ENCODE measurements at regions not wholly inside any gene's neighbourhood (a gene's known extent, or its start where the extent isn't known, plus 50 kb on each side); places are given as distances from the start of the nearest gene placed in this dataset.
A peak's percentile ranks its signal among the peaks of the same experiment; 100 is the strongest.
"Not testable (repeated sequence)": the region's sequence is repeated elsewhere in the genome, so short reads cannot be mapped to it uniquely, and the experiment has no call there.

GRCh38 chr17:73901661-73902415 is 257.6 kb upstream of the SDK2 start:
- Mint-ChIP-seq H3K4me3 (peak overlapping the region; percentile 65), H3K27ac (no peak overlapping the region), H3K27me3 (peaks cover 39% of the 10 kb centered on the region), H3K9me3 (no peaks in the 10 kb centered on the region), H3K4me1 (peaks cover 4% of the 10 kb centered on the region), H3K36me3 (ENCODE audit: low read depth) (no peaks in the 10 kb centered on the region)
- no peak for DNase-seq
- ChIA-PET POLR2A (no interaction called here), CTCF (interaction anchor here (0.6 kb wide), 1 partner anchor 401 kb away, joined by 5 read pairs; no protein-coding TSS in a partner anchor)

- Mint-ChIP-seq H3K4me3 (no peak overlapping the region), H3K4me1 (peaks cover 4% of the 10 kb centered on the region), H3K36me3 (ENCODE audit: low read depth) (no peaks in the 10 kb centered on the region), H3K27ac (no peak overlapping the region), H3K27me3 (peaks cover 37% of the 10 kb centered on the region), H3K9me3 (no peaks in the 10 kb centered on the region)
- ChIA-PET POLR2A (no interaction called here), CTCF (interaction anchor here (0.6 to 1.3 kb wide), 2 partner anchors 54 to 401 kb away, joined by 3 to 5 read pairs; no protein-coding TSS in a partner anchor)
- no peak for DNase-seq
These were observed 258.4 kb upstream of the SDK2 start for GRCh38 chr17:73902416-73903181.

GRCh38 chr17:73906896-73907870 is 262.9 kb upstream of the SDK2 start:
- POLR2A ChIA-PET = no interaction called here
- H3K36me3 Mint-ChIP-seq (ENCODE audit: low read depth) = no peaks in the 10 kb centered on the region

GRCh38 chr17:73909186-73909585 is 264.9 kb upstream of the SDK2 start:
- H3K36me3 Mint-ChIP-seq (ENCODE audit: low read depth) = no peaks in the 10 kb centered on the region

More at GRCh38 chr17:73906896-73907870, 262.9 kb upstream of the SDK2 start:
- no peaks in the 10 kb centered on the region for H3K9me3 Mint-ChIP-seq
- H3K27ac Mint-ChIP-seq = no peak overlapping the region
- DNase-seq = no peak
- peaks cover 22% of the 10 kb centered on the region for H3K27me3 Mint-ChIP-seq
- H3K4me1 Mint-ChIP-seq = no peaks in the 10 kb centered on the region
- H3K4me3 Mint-ChIP-seq = no peak overlapping the region
- CTCF ChIA-PET = no interaction called here

GRCh38 chr17:73910206-73910605 is 266.0 kb upstream of the SDK2 start:
- POLR2A ChIA-PET = no interaction called here
- peaks cover 3% of the 10 kb centered on the region for H3K9me3 Mint-ChIP-seq

More at GRCh38 chr17:73909186-73909585, 264.9 kb upstream of the SDK2 start:
- Mint-ChIP-seq H3K27ac (no peak overlapping the region), H3K4me1 (no peaks in the 10 kb centered on the region), H3K4me3 (no peak overlapping the region), H3K9me3 (no peaks in the 10 kb centered on the region), H3K27me3 (peaks cover 11% of the 10 kb centered on the region)
- DNase-seq = no peak
- ChIA-PET CTCF (no interaction called here), POLR2A (no interaction called here)

GRCh38 chr17:73910821-73911515 is 266.7 kb upstream of the SDK2 start:
- POLR2A ChIA-PET = no interaction called here

More at GRCh38 chr17:73910206-73910605, 266.0 kb upstream of the SDK2 start:
- no peaks in the 10 kb centered on the region for H3K4me1 Mint-ChIP-seq
- H3K4me3 Mint-ChIP-seq = no peak overlapping the region
- CTCF ChIA-PET = no interaction called here
- peaks cover 11% of the 10 kb centered on the region for H3K27me3 Mint-ChIP-seq
- no peak overlapping the region for H3K27ac Mint-ChIP-seq
- DNase-seq = no peak
- H3K36me3 Mint-ChIP-seq (ENCODE audit: low read depth) = no peaks in the 10 kb centered on the region

GRCh38 chr17:73911726-73912372 is 267.6 kb upstream of the SDK2 start:
- ChIA-PET CTCF (no interaction called here), POLR2A (no interaction called here)
- no peak overlapping the region for H3K4me3 Mint-ChIP-seq
- peaks cover 11% of the 10 kb centered on the region for H3K27me3 Mint-ChIP-seq
- H3K27ac Mint-ChIP-seq = no peak overlapping the region
- H3K36me3 Mint-ChIP-seq (ENCODE audit: low read depth) = no peaks in the 10 kb centered on the region
- DNase-seq = no peak
- no peaks in the 10 kb centered on the region for H3K4me1 Mint-ChIP-seq
- H3K9me3 Mint-ChIP-seq = peaks cover 4% of the 10 kb centered on the region

More at GRCh38 chr17:73910821-73911515, 266.7 kb upstream of the SDK2 start:
- Mint-ChIP-seq H3K4me1 (no peaks in the 10 kb centered on the region), H3K27me3 (peaks cover 12% of the 10 kb centered on the region), H3K4me3 (no peak overlapping the region), H3K9me3 (peaks cover 4% of the 10 kb centered on the region), H3K27ac (no peak overlapping the region), H3K36me3 (ENCODE audit: low read depth) (no peaks in the 10 kb centered on the region)
- CTCF ChIA-PET = no interaction called here
- no peak for DNase-seq

- peaks cover 4% of the 10 kb centered on the region for H3K9me3 Mint-ChIP-seq
- POLR2A ChIA-PET = no interaction called here
- CTCF ChIA-PET = no interaction called here
- H3K4me1 Mint-ChIP-seq = no peaks in the 10 kb centered on the region
- DNase-seq = no peak
- H3K4me3 Mint-ChIP-seq = no peak overlapping the region
- no peaks in the 10 kb centered on the region for H3K36me3 Mint-ChIP-seq (ENCODE audit: low read depth)
- H3K27ac Mint-ChIP-seq = no peak overlapping the region
- H3K27me3 Mint-ChIP-seq = peaks cover 13% of the 10 kb centered on the region
These were observed 268.1 kb upstream of the SDK2 start for GRCh38 chr17:73912373-73912746.

GRCh38 chr17:73914536-73915274 is 270.5 kb upstream of the SDK2 start:
- ChIA-PET POLR2A (no interaction called here), CTCF (no interaction called here)
- Mint-ChIP-seq H3K27me3 (peaks cover 22% of the 10 kb centered on the region), H3K36me3 (ENCODE audit: low read depth) (no peaks in the 10 kb centered on the region), H3K27ac (no peak overlapping the region), H3K4me3 (no peak overlapping the region), H3K4me1 (no peaks in the 10 kb centered on the region), H3K9me3 (peaks cover 4% of the 10 kb centered on the region)
- DNase-seq = no peak

GRCh38 chr17:73919033-73919432 is 274.8 kb upstream of the SDK2 start:
- H3K9me3 Mint-ChIP-seq; CTCF ChIA-PET; H3K27ac Mint-ChIP-seq; H3K4me3 Mint-ChIP-seq; H3K4me1 Mint-ChIP-seq; POLR2A ChIA-PET; DNase-seq; H3K36me3 Mint-ChIP-seq (ENCODE audit: low read depth): not testable (repeated sequence)
- peaks cover 30% of the 10 kb centered on the region for H3K27me3 Mint-ChIP-seq

GRCh38 chr17:73921306-73921705 is 277.1 kb upstream of the SDK2 start:
- DNase-seq = no peak
- ChIA-PET CTCF (no interaction called here), POLR2A (no interaction called here)

More at GRCh38 chr17:73921306-73921705, 277.1 kb upstream of the SDK2 start:
- Mint-ChIP-seq H3K4me3 (no peak overlapping the region), H3K9me3 (no peaks in the 10 kb centered on the region), H3K27ac (no peak overlapping the region), H3K4me1 (no peaks in the 10 kb centered on the region), H3K27me3 (peaks cover 28% of the 10 kb centered on the region), H3K36me3 (ENCODE audit: low read depth) (no peaks in the 10 kb centered on the region)
